Mesenchymal stem cell (in vitro differentiated cells and primary cell): ENCODE measurements at regions not wholly inside any gene's neighbourhood (a gene's known extent, or its start where the extent isn't known, plus 50 kb on each side); places are given as distances from the start of the nearest gene placed in this dataset.

ENCODE experiments used
- DNase-seq: peaks from one replicate; pipeline ENCODE4 v3.0.0-alpha.2; 2013
- H2AFZ ChIP-seq: one replicate; pipeline ENCODE4 v1.6.1; 2013; ENCODE audit warnings: low read depth, mild to moderate bottlenecking, control low read depth, inconsistent platforms, low read length, moderate library complexity
- H2AK5ac ChIP-seq: 2 replicates; pipeline ENCODE4 v1.6.1; 2013; ENCODE audit warnings: low read length, moderate library complexity, mild to moderate bottlenecking, inconsistent platforms; ENCODE audit not compliant: severe bottlenecking
- H2BK120ac ChIP-seq: one replicate; pipeline ENCODE4 v1.6.1; 2013; ENCODE audit warnings: low read depth, mild to moderate bottlenecking, inconsistent platforms, low read length, moderate library complexity
- H2BK12ac ChIP-seq, 2 experiments: one replicate each; pipeline ENCODE4 v1.6.1; 2013; ENCODE audit warnings: inconsistent platforms in 2 of 2, low read length in 2 of 2, mild to moderate bottlenecking in 2 of 2, moderate library complexity in 2 of 2, control low read depth in 1 of 2
- H2BK15ac ChIP-seq: one replicate; pipeline ENCODE4 v1.6.1; 2013; ENCODE audit warnings: mild to moderate bottlenecking, low read depth, inconsistent platforms; ENCODE audit not compliant: poor library complexity, severe bottlenecking
- H2BK5ac ChIP-seq: 2 replicates; pipeline ENCODE4 v1.6.1; 2013; ENCODE audit warnings: low read depth, mild to moderate bottlenecking, low read length, control low read depth, inconsistent platforms; ENCODE audit not compliant: poor library complexity, severe bottlenecking
- H3K14ac ChIP-seq, 2 experiments: one replicate each; pipeline ENCODE4 v1.6.1; 2013; ENCODE audit warnings: inconsistent platforms in 2 of 2, low read length in 2 of 2, control low read depth in 1 of 2, mild to moderate bottlenecking in 1 of 2, moderate library complexity in 1 of 2
- H3K18ac ChIP-seq, 2 experiments: one replicate each; pipeline ENCODE4 v1.6.1; 2013; ENCODE audit warnings: inconsistent platforms in 2 of 2, low read length in 2 of 2, control low read depth in 1 of 2, low read depth in 1 of 2, mild to moderate bottlenecking in 1 of 2
- H3K23ac ChIP-seq, 2 experiments: one replicate each; pipeline ENCODE4 v1.6.1; 2013; ENCODE audit warnings: inconsistent platforms in 2 of 2, low read length in 2 of 2, mild to moderate bottlenecking in 2 of 2, moderate library complexity in 2 of 2, control low read depth in 1 of 2
- H3K27ac ChIP-seq: 2 replicates; pipeline ENCODE4 v1.5.1; 2013; ENCODE audit warnings: mild to moderate bottlenecking, moderate library complexity, low read length, control low read depth, inconsistent platforms; ENCODE audit not compliant: poor library complexity, severe bottlenecking
- H3K27me3 ChIP-seq, 2 experiments: 2 replicates each; pipeline versions ENCODE4 v1.6.1 to v1.7.0; 2013; ENCODE audit warnings: low read length in 2 of 2, mild to moderate bottlenecking in 2 of 2, moderate library complexity in 2 of 2, control low read depth in 1 of 2, inconsistent platforms in 1 of 2; ENCODE audit not compliant: control insufficient read depth in 1 of 2, insufficient read depth in 1 of 2
- H3K36me3 ChIP-seq, 2 experiments: 2 replicates each; pipeline versions ENCODE4 v1.6.1 to v1.7.0; 2013; ENCODE audit warnings: low read length in 2 of 2, control low read depth in 1 of 2, inconsistent platforms in 1 of 2, low read depth in 1 of 2, mild to moderate bottlenecking in 1 of 2; ENCODE audit not compliant: insufficient read depth in 2 of 2, control insufficient read depth in 1 of 2
- H3K4ac ChIP-seq, 2 experiments: one replicate each; pipeline ENCODE4 v1.6.1; 2013; ENCODE audit warnings: inconsistent platforms in 2 of 2, low read length in 2 of 2, mild to moderate bottlenecking in 2 of 2, moderate library complexity in 2 of 2, control low read depth in 1 of 2, low read depth in 1 of 2
- H3K4me1 ChIP-seq: 2 replicates; pipeline ENCODE4 v1.6.1; 2013; ENCODE audit warnings: low read depth, low read length, control low read depth; ENCODE audit not compliant: control insufficient read depth, insufficient read depth
- H3K4me2 ChIP-seq: 2 replicates; pipeline ENCODE4 v1.6.1; 2013; ENCODE audit warnings: low read length, mild to moderate bottlenecking, inconsistent platforms; ENCODE audit not compliant: poor library complexity, severe bottlenecking
- H3K4me3 ChIP-seq, 2 experiments: 2 replicates each; pipeline versions ENCODE4 v1.5.1 to v1.7.0; 2013; ENCODE audit warnings: low read length in 2 of 2, mild to moderate bottlenecking in 2 of 2, control low read depth in 1 of 2, low read depth in 1 of 2; ENCODE audit not compliant: insufficient read depth in 1 of 2
- H3K79me1 ChIP-seq: replicated peaks from 2 replicates; pipeline ENCODE4 v1.6.1; 2013; ENCODE audit warnings: mild to moderate bottlenecking, control low read depth, low read length, inconsistent platforms; ENCODE audit not compliant: poor library complexity, severe bottlenecking
- H3K9ac ChIP-seq: 2 replicates; pipeline ENCODE4 v1.7.0; 2013; ENCODE audit warnings: mild to moderate bottlenecking, low read length, moderate library complexity
- H3K9me3 ChIP-seq: 2 replicates; pipeline ENCODE4 v1.7.0; 2013; ENCODE audit warnings: mild to moderate bottlenecking, low read length; ENCODE audit not compliant: control insufficient read depth
- H4K8ac ChIP-seq: one replicate; pipeline ENCODE4 v1.6.1; 2013; ENCODE audit warnings: inconsistent platforms, mild to moderate bottlenecking, low read length, moderate library complexity
- H4K91ac ChIP-seq: one replicate; pipeline ENCODE4 v1.6.1; 2013; ENCODE audit warnings: mild to moderate bottlenecking, low read length, inconsistent platforms
- WGBS: methylation state at CpG from one replicate; pipeline ENCODE4 v1.1.7; 2013; ENCODE audit warnings: mixed read lengths; 5-methylcytosine and 5-hydroxymethylcytosine counted together

DNA sequence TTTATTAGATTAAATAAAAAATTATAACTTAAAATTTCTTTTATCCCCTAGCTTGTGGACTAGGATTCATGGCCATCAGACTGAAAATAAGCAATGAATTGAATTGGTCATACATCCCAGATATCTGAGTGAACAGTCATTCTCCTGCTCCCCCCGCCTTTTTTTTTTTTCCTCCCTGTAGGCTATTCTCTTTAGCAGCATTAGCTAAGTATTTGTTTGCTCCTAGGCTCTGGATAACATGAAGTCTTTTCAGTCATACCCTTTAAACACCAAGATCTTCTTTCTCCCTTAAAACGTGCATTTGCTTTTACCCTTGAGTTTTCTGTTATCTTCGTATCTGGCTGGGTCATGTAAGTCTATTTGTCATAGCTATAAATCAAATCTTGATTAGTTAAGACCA, 866.7 kb upstream of the SPRY2 start:
- Histone ChIP-seq H3K9ac (no peak overlapping the region), H3K4me1 (no peaks in the 10 kb centered on the region), H2AK5ac (no peak overlapping the region), H3K27me3 (no peaks in the 10 kb centered on the region), H3K4ac (no peak overlapping the region), H3K4me3 (no peak overlapping the region), H2BK120ac (no peak overlapping the region), H2BK12ac (no peak overlapping the region), H2BK15ac (no peak overlapping the region), H4K91ac (no peak overlapping the region), H3K27ac (no peak overlapping the region), H3K23ac (no peak overlapping the region), H3K14ac (no peak overlapping the region), H4K8ac (no peak overlapping the region), H3K36me3 (no peaks in the 10 kb centered on the region), H3K9me3 (no peaks in the 10 kb centered on the region), H3K18ac (no peak overlapping the region), H3K4me2 (no peak overlapping the region), H3K79me1 (no peaks in the 10 kb centered on the region), H2BK5ac (no peak overlapping the region), H2AFZ (no peak overlapping the region)
- DNase-seq = peak; percentile 31
- no CpG with 5 or more reads among the region's 3 CpGs for WGBS

DNA sequence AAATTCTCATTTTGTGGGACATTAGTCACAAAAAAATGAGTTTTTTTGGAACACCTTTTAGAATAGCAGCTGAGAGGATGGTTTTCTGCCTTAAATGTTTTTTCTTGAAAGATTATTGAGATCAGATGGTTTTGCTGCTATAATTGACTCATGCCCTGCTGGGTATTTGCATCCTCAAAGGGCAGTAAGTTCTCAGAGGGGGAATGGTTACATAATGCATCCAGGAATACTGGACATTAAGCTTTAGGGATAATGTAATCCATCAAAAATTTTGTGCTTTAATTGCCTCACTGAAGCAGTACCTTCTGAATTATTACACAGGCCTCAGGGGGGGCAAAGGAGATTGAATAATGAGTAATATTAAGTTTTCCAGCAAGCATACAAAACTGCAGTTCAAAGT, 866.3 kb upstream of the SPRY2 start:
- no peak overlapping the region for H3K18ac ChIP-seq
- H2BK12ac ChIP-seq = no peak overlapping the region
- no peak overlapping the region for H2BK15ac ChIP-seq
- no peak overlapping the region for H2AFZ ChIP-seq
- H2BK5ac ChIP-seq = no peak overlapping the region
- no peak overlapping the region for H3K9ac ChIP-seq
- no peak overlapping the region for H3K14ac ChIP-seq
- no peaks in the 10 kb centered on the region for H3K9me3 ChIP-seq
- H4K91ac ChIP-seq = no peak overlapping the region
- H2BK120ac ChIP-seq = no peak overlapping the region
- no peak overlapping the region for H3K27ac ChIP-seq
- no peaks in the 10 kb centered on the region for H3K4me1 ChIP-seq
- H4K8ac ChIP-seq = no peak overlapping the region
- H2AK5ac ChIP-seq = no peak overlapping the region
- no peak for DNase-seq
- H3K4me3 ChIP-seq = no peak overlapping the region
- no peaks in the 10 kb centered on the region for H3K27me3 ChIP-seq
- no peaks in the 10 kb centered on the region for H3K79me1 ChIP-seq
- H3K4ac ChIP-seq = no peak overlapping the region
- no peak overlapping the region for H3K4me2 ChIP-seq
- no peak overlapping the region for H3K23ac ChIP-seq
- no peaks in the 10 kb centered on the region for H3K36me3 ChIP-seq

DNA sequence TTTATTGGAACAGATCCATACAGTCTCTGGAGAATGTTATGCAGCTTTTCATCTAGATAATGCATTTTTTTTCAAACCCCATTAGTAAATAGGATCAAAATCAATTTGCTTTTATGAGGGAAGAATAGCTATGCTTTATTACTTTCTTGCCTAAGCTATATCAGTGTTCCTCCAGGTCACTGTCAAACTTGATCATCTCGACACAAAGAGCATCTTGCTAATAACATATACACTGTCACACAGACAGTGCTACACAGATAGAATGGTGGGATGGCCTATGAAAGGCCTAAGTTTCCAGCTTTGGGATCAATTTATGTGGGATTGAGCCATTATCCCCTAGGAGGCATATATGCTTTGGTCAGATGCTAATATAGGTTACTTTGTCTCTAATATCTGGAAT, 862.9 kb upstream of the SPRY2 start:
- Histone ChIP-seq H3K27me3 (no peaks in the 10 kb centered on the region), H2BK120ac (no peak overlapping the region), H3K9me3 (no peaks in the 10 kb centered on the region), H3K79me1 (no peaks in the 10 kb centered on the region), H3K4me3 (no peak overlapping the region), H2BK5ac (no peak overlapping the region), H2AK5ac (no peak overlapping the region), H3K23ac (no peak overlapping the region), H3K18ac (no peak overlapping the region), H2BK12ac (no peak overlapping the region), H3K4me1 (no peaks in the 10 kb centered on the region), H3K9ac (no peak overlapping the region), H3K36me3 (no peaks in the 10 kb centered on the region), H2BK15ac (no peak overlapping the region), H4K8ac (no peak overlapping the region), H2AFZ (no peak overlapping the region), H3K27ac (no peak overlapping the region), H4K91ac (no peak overlapping the region), H3K4ac (no peak overlapping the region), H3K14ac (no peak overlapping the region), H3K4me2 (no peak overlapping the region)
- WGBS = no CpG with 5 or more reads among the region's 1 CpG
- DNase-seq = no peak

DNA sequence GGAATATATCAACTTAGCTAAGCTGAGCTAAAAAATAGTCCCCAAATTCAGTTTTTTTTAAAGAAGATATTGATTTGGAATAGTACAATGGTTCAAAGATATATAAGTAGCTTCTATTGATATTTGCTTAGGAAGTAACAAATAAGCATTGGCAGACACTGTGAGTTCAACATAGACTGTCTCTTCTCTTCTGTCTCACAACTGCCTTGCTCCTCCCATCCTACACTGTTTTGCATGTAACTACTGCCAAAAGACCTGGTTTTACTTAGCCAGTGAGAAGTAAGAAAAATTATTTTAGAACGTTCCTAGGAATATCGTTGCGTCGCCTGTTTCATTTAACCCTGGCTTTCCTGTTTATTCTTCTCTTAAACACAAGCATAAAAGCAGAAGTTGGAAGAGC, 859.0 kb upstream of the SPRY2 start:
- Histone ChIP-seq H3K79me1 (no peaks in the 10 kb centered on the region), H3K18ac (no peak overlapping the region), H3K4me1 (no peaks in the 10 kb centered on the region), H2BK120ac (no peak overlapping the region), H3K27ac (no peak overlapping the region), H3K36me3 (no peaks in the 10 kb centered on the region), H3K14ac (no peak overlapping the region), H3K4ac (no peak overlapping the region), H2BK5ac (no peak overlapping the region), H3K9me3 (no peaks in the 10 kb centered on the region), H4K8ac (no peak overlapping the region), H2AK5ac (no peak overlapping the region), H2AFZ (no peak overlapping the region), H2BK15ac (no peak overlapping the region), H3K4me3 (no peak overlapping the region), H3K23ac (no peak overlapping the region), H3K9ac (no peak overlapping the region), H3K27me3 (no peaks in the 10 kb centered on the region), H4K91ac (no peak overlapping the region), H3K4me2 (no peak overlapping the region), H2BK12ac (no peak overlapping the region)
- DNase-seq = no peak
- 83% methylated on average over 1 of the region's 4 CpGs for WGBS
